H1 (cell line): ENCODE measurements at regions not wholly inside any gene's neighbourhood (a gene's known extent, or its start where the extent isn't known, plus 50 kb on each side); places are given as distances from the start of the nearest gene placed in this dataset.

ENCODE experiments used
- CTCF ChIA-PET: fragments of 300-600 bp; sonication (Branson Sonifier 250); formaldehyde crosslinking; loops from one replicate; lab custom pipeline; 2021; ENCODE audit not compliant: partially characterized antibody; lab: Charles Lee
- POLR2A ChIA-PET: fragments of 300-600 bp; sonication (Branson Sonifier 250); formaldehyde crosslinking; loops from one replicate; lab custom pipeline; 2021; ENCODE audit warnings: inconsistent platforms; ENCODE audit not compliant: partially characterized antibody; lab: Charles Lee
- DNase-seq, 2 experiments: peaks; one replicate each; pipeline versions ENCODE4 v3.0.0 to v3.0.0-alpha.2; 2010 to 2022; ENCODE audit warnings: low spot score in 2 of 2, low read depth in 1 of 2, mixed read lengths in 1 of 2
- FAIRE-seq: peaks from 2 replicates; lab custom pipeline; 2011; peaks lifted over from hg19 to GRCh38; lab: Jason Lieb, UNC
- H2AFZ ChIP-seq: 2 replicates; pipeline ENCODE4 v1.8.1; 2012; ENCODE audit warnings: low read length, inconsistent platforms
- H2AK5ac ChIP-seq: 2 replicates; pipeline ENCODE4 v1.6.1; 2013; ENCODE audit warnings: low read depth, low read length
- H2BK120ac ChIP-seq: replicated peaks from 2 replicates; pipeline ENCODE3; 2013; ENCODE audit warnings: low read depth, low read length, inconsistent platforms
- H2BK12ac ChIP-seq: 2 replicates; pipeline ENCODE4 v1.6.1; 2013; ENCODE audit warnings: low read depth, low read length
- H2BK15ac ChIP-seq: 2 replicates; pipeline ENCODE4 v1.6.1; 2013; ENCODE audit warnings: low read length
- H2BK20ac ChIP-seq: 2 replicates; pipeline ENCODE4 v1.6.1; 2013; ENCODE audit warnings: low read length
- H2BK5ac ChIP-seq: 2 replicates; pipeline ENCODE4 v1.6.1; 2013; ENCODE audit warnings: low read depth, low read length
- H3K14ac ChIP-seq: 2 replicates; pipeline ENCODE4 v1.6.1; 2013; ENCODE audit warnings: inconsistent platforms; ENCODE audit not compliant: insufficient read length
- H3K18ac ChIP-seq: 2 replicates; pipeline ENCODE4 v1.6.1; 2013; ENCODE audit warnings: low read length; ENCODE audit errors: extremely low read depth
- H3K23ac ChIP-seq: 2 replicates; pipeline ENCODE4 v1.6.1; 2013; ENCODE audit warnings: inconsistent platforms; ENCODE audit not compliant: insufficient read length
- H3K23me2 ChIP-seq: 2 replicates; pipeline ENCODE4 v1.6.1; 2013; ENCODE audit warnings: low read depth, low read length
- H3K27ac ChIP-seq: 2 replicates; pipeline ENCODE4 v1.6.1; 2011; ENCODE audit warnings: low read depth, low read length, inconsistent platforms
- H3K27me3 ChIP-seq, 4 experiments: replicated peaks in 1 of 4; 1 replicate in 1 of 4; 2 replicates in 3 of 4; pipeline versions ENCODE4 v1.6.1 to v1.8.1; 2011 to 2013; ENCODE audit warnings: low read length in 3 of 4, mild to moderate bottlenecking in 3 of 4, inconsistent platforms in 2 of 4, mixed read lengths in 2 of 4, moderate library complexity in 1 of 4; ENCODE audit not compliant: control insufficient read depth in 3 of 4, insufficient read depth in 3 of 4; ENCODE audit errors: extremely low read depth in 1 of 4
- H3K36me3 ChIP-seq, 4 experiments: 2 replicates each; pipeline versions ENCODE4 v1.6.1 to v1.8.1; 2011 to 2013; ENCODE audit warnings: mild to moderate bottlenecking in 4 of 4, low read length in 3 of 4, moderate library complexity in 2 of 4, control low read depth in 1 of 4, inconsistent platforms in 1 of 4; ENCODE audit not compliant: insufficient read depth in 4 of 4, control insufficient read depth in 2 of 4
- H3K4ac ChIP-seq: replicated peaks from 2 replicates; pipeline ENCODE3; 2013; ENCODE audit warnings: low read length, low read depth, mixed read lengths, inconsistent platforms; ENCODE audit not compliant: insufficient read length
- H3K4me1 ChIP-seq, 4 experiments: replicated peaks in 1 of 4; 1 replicate in 1 of 4; 2 replicates in 3 of 4; pipeline versions ENCODE4 v1.6.1 to v1.8.1; 2011 to 2013; ENCODE audit warnings: low read length in 3 of 4, inconsistent platforms in 2 of 4, mixed read lengths in 1 of 4; ENCODE audit not compliant: insufficient read depth in 4 of 4, control insufficient read depth in 3 of 4
- H3K4me2 ChIP-seq, 2 experiments: 2 replicates each; pipeline versions ENCODE4 v1.6.1 to v1.8.1; 2011 to 2013; ENCODE audit warnings: low read depth in 2 of 2, low read length in 2 of 2, control low read depth in 1 of 2, inconsistent platforms in 1 of 2, mild to moderate bottlenecking in 1 of 2; ENCODE audit not compliant: insufficient read depth in 1 of 2
- H3K4me3 ChIP-seq, 4 experiments: fragments of 200-600, 300-600 bp in 1 of 4; sonication (generic), shearing (Covaris generic), sonication (Bioruptor Twin) in 1 of 4; 2 replicates each; pipeline versions ENCODE4 v1.5.1 to v1.8.1; 2011 to 2016; ENCODE audit warnings: low read length in 4 of 4, low read depth in 3 of 4, control low read depth in 2 of 4, inconsistent platforms in 2 of 4, mild to moderate bottlenecking in 2 of 4, mixed read lengths in 1 of 4, moderate library complexity in 1 of 4; ENCODE audit not compliant: insufficient read depth in 2 of 4; ENCODE audit errors: extremely low read depth in 1 of 4
- H3K56ac ChIP-seq: replicated peaks from 2 replicates; pipeline ENCODE3; 2013; ENCODE audit warnings: low read depth, mild to moderate bottlenecking, mixed read lengths, low read length, inconsistent platforms; ENCODE audit not compliant: insufficient read length
- H3K79me1 ChIP-seq: 2 replicates; pipeline ENCODE4 v1.6.1; 2013; ENCODE audit warnings: low read depth, low read length, control low read depth
- H3K79me2 ChIP-seq, 2 experiments: 2 replicates each; pipeline versions ENCODE4 v1.6.1 to v1.8.1; 2012 to 2013; ENCODE audit warnings: low read length in 2 of 2, mild to moderate bottlenecking in 2 of 2, inconsistent platforms in 1 of 2; ENCODE audit not compliant: insufficient read depth in 2 of 2, control insufficient read depth in 1 of 2
- H3K9ac ChIP-seq, 4 experiments: replicated peaks in 1 of 4; 1 replicate in 1 of 4; 2 replicates in 3 of 4; pipeline versions ENCODE4 v1.6.1 to v1.8.1; 2011 to 2013; ENCODE audit warnings: low read depth in 3 of 4, low read length in 3 of 4, control low read depth in 2 of 4, mild to moderate bottlenecking in 2 of 4, moderate library complexity in 2 of 4, inconsistent platforms in 1 of 4; ENCODE audit errors: extremely low read depth in 1 of 4
- H3K9me3 ChIP-seq, 2 experiments: 2 replicates each; pipeline versions ENCODE4 v1.6.1 to v1.8.1; 2012 to 2013; ENCODE audit warnings: mild to moderate bottlenecking in 2 of 2, moderate library complexity in 2 of 2, control low read depth in 1 of 2, inconsistent platforms in 1 of 2, low read depth in 1 of 2, low read length in 1 of 2, mixed read lengths in 1 of 2; ENCODE audit not compliant: insufficient read depth in 2 of 2
- H4K20me1 ChIP-seq, 2 experiments: replicated peaks in 1 of 2; 2 replicates each; pipeline versions ENCODE3 to v1.8.1; 2011 to 2013; ENCODE audit warnings: inconsistent platforms in 2 of 2, low read length in 2 of 2, mild to moderate bottlenecking in 1 of 2; ENCODE audit not compliant: insufficient read depth in 2 of 2, control insufficient read depth in 1 of 2
- H4K5ac ChIP-seq: 2 replicates; pipeline ENCODE4 v1.6.1; 2013; ENCODE audit warnings: low read length, low read depth, mixed read lengths, inconsistent platforms; ENCODE audit not compliant: insufficient read length
- H4K8ac ChIP-seq: 2 replicates; pipeline ENCODE4 v1.8.0; 2013; ENCODE audit warnings: mild to moderate bottlenecking, moderate library complexity, low read length, inconsistent platforms; ENCODE audit not compliant: insufficient read depth; ENCODE audit errors: extremely low read depth
- H4K91ac ChIP-seq: replicated peaks from 2 replicates; pipeline ENCODE3; 2013; ENCODE audit warnings: low read length, mixed read lengths, inconsistent platforms; ENCODE audit not compliant: insufficient read length
- CEBPB ChIP-seq: IDR thresholded peaks from 2 replicates; pipeline ENCODE4 v1.6.1; 2012; ENCODE audit warnings: low read depth, low read length
- WGBS, 2 experiments: shearing (Covaris generic) in 1 of 2; methylation state at CpG; one replicate each; pipeline versions ENCODE4 v1.1.6 to v1.1.7; 2013 to 2015; ENCODE audit warnings: low lambda C conversion rate in 2 of 2, mixed read lengths in 2 of 2, inconsistent platforms in 1 of 2, low coverage in 1 of 2, missing lambda C conversion rate in 1 of 2; ENCODE audit not compliant: insufficient replicate concordance in 2 of 2, insufficient coverage in 1 of 2, insufficient read length in 1 of 2; ENCODE audit errors: extremely low coverage in 1 of 2, missing lambda C conversion rate in 1 of 2; 5-methylcytosine and 5-hydroxymethylcytosine counted together

DNA sequence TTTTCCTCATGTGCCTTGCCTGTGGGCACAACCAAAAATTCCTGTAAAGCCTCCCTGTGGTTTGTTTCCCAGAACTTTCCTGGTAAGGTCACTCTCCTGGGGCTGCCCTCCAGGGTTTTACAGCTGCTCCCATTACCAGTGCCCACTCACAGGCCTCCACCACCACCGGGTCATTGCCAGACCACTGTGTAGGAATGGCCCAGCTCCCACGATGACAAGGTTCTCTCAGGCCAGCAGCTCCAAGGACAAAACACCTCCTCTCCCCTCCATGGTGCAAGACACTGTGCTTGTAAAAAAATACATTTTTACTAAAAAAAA is 96.1 kb upstream of the AKIP1 start:
- no peak overlapping the region for H3K14ac ChIP-seq
- H3K18ac ChIP-seq = no peak overlapping the region
- H4K8ac ChIP-seq = no peak overlapping the region
- 83% methylated on average over 2 of the region's 2 CpGs; no CpG with 5 or more reads in 1 of the 2 experiments for WGBS, 2 experiments
- peaks cover 7% of the 10 kb centered on the region for H3K23me2 ChIP-seq
- H3K23ac ChIP-seq = no peak overlapping the region
- H4K91ac ChIP-seq = no peak overlapping the region
- H3K27me3 ChIP-seq = no peaks in the 10 kb centered on the region
- no peaks in the 10 kb centered on the region for H3K9me3 ChIP-seq
- 0 out of 2 replicates have a peak overlapping the region, but pooled peaks have one; percentile 52 for H2BK20ac ChIP-seq
- no peak overlapping the region for H3K4ac ChIP-seq
- H4K20me1 ChIP-seq = no peaks in the 10 kb centered on the region
- H2AFZ ChIP-seq = no peak overlapping the region
- no peak for DNase-seq
- no peak overlapping the region for H2BK15ac ChIP-seq
- no peak overlapping the region for H2BK12ac ChIP-seq
- H3K79me2 ChIP-seq = no peaks in the 10 kb centered on the region
- H3K36me3 ChIP-seq = no peaks in the 10 kb centered on the region
- H4K5ac ChIP-seq = no peak overlapping the region
- no peak for TF ChIP-seq CEBPB
- no peak for FAIRE-seq
- POLR2A ChIA-PET = interaction anchor here (2.8 to 5.0 kb wide), 3 partner anchors 124 to 132 kb away, joined by 10 to 18 read pairs (median 13); partner anchors contain the start of genes RPL27A and TRIM66
- CTCF ChIA-PET = interaction anchor here (0.9 to 5.9 kb wide), 19 partner anchors 11 to 157 kb away, joined by 3 to 28 read pairs (median 4); no protein-coding TSS in a partner anchor
- H2BK120ac ChIP-seq = no peak overlapping the region
- no peak overlapping the region for H3K56ac ChIP-seq
- peaks cover 8 to 23% (median 19%) of the 10 kb centered on the region in 4 experiments; a peak in 5 of 7 replicates for H3K4me1 ChIP-seq
- no peak overlapping the region for H3K9ac ChIP-seq
- no peaks in the 10 kb centered on the region for H3K79me1 ChIP-seq
- no peak overlapping the region for H3K4me2 ChIP-seq
- peak overlapping the region; percentile 11; the same call in 1 of the 2 replicates for H2BK5ac ChIP-seq
- H2AK5ac ChIP-seq = no peak overlapping the region
- H3K27ac ChIP-seq = no peak overlapping the region
- no peak overlapping the region for H3K4me3 ChIP-seq
